GM19395 (cell line): ENCODE measurements at regions not wholly inside any gene's neighbourhood (a gene's known extent, or its start where the extent isn't known, plus 50 kb on each side); places are given as distances from the start of the nearest gene placed in this dataset.

ENCODE experiments used
- ATAC-seq: cut with Tn5 transposase; IDR thresholded peaks from one replicate; pipeline ENCODE4 v1.9.1; 2021; ENCODE audit warnings: mild to moderate bottlenecking, moderate library complexity; ENCODE audit not compliant: unreplicated experiment

DNA sequence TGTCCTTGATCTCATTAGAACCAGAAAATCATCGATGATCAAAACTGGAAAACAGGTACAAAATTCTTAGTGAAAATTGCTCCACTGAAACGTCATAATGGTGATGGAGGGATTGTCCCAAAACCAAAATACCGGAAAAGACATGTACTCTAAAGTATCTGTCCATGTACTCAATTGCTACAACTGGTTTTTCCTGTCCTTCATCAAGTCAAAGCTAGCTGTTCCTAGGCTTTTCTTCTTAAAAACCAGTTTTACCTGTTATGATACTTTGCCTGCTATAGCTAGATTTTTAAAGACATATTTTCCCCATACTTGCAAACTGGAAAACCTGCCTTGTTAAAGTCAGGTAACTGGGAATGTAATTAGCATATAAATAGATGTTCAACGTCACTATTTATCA, 50.5 kb upstream of the LRRC1 start:
- ATAC-seq, result no peak

DNA sequence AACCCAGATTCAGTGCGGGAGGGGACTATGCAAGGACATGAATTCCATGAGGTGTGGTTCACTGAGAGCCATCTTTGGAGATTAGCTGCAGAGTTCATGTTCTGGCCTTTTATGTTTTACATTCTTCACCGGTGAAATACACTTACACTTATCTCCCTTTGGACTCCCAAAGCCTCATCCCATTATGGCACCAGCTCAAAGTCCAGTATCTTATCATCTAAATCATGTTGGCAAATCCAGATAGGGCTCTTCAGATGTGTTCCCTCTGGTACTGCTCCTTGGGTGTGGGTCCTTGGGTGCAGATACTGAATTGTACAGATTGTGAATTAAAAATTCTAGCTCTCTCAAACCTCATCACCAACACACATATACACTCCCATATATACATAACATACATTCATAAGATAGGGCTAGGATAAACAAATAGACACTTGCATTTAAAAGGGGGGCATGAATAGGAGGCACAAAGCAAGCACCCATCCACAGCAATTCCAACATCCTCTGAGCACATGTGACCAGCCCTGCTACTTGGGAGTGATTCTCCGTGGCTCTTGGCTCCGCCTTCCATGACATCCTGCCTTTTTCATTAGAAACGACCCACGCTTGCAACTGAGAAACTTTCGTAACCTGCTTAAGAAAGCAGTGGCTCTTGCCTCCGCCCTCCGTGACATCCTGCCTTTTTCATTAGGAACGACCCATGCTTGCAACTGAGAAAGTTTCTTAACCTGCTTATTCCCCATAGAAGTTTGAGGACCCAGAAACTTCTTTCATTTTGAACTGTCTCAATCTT, 53.6 kb upstream of the LRRC1 start:
- ATAC-seq, result no peak

- ATAC-seq, result no peak
Observed at GRCh38 chr6:53737746-53738145, 57.1 kb upstream of the LRRC1 start.

DNA sequence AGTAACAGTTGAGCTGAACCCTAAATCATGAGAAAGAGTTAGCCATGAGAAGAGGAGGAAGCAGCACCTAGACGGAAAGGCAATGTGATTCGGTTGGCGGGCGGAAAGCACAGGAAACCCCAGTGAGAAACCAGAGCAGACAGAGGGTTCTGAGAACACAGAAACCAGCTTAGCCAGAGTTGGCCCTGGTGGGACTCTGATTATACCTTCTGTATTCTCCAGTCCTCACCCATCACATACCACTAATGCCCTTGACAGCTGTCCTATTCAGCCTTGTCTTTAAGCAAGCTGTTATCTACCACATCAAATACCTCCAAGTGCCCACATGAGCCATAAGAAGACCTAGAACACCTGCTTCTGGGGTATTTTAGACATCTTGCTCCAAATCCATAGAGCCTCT, 58.9 kb upstream of the LRRC1 start:
- ATAC-seq, result no peak

DNA sequence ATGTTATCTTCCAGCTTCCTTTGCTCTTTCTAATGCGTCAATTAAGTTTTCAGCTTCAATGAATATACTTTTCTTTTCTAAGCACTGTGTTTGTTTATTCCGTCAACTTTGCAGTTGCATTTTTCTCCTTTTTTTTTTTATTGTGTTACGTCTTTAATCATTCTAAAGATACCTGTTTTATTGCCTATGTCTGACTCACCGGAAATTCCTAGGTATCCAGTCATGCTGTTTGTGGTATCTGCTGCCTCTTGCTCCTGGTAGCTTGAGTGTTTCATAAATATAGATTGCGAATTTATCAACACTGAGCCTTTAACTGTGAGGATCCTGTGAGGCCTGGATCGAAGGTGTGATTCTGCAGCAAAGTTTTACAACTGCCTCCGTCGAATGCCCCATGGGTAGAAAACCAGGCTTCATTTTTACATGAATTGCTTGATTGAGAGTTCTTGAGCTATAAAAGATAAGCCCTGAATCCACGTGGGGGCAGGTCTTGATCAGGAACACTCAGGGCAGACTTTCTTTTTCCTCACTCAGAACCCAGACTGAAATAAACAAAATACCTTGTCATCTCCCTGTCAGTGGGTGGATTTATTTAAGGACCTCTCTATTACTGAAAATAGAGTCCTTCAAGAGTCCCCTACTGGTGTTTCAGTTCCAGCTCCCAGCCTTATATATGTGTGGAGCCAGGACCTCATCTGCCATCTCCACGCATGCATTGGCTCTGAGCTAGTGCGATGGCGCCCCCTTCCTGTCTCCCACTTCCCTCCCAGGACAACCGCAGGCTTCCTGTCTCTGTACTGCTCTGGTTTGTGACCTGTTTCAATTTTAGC, 60.1 kb upstream of the LRRC1 start:
- ATAC-seq, result no peak

GRCh38 chr6:53731866-53732636, 62.8 kb upstream of the LRRC1 start:
- no peak for ATAC-seq

GRCh38 chr6:53730767-53731166, 64.0 kb upstream of the LRRC1 start:
- no peak for ATAC-seq

DNA sequence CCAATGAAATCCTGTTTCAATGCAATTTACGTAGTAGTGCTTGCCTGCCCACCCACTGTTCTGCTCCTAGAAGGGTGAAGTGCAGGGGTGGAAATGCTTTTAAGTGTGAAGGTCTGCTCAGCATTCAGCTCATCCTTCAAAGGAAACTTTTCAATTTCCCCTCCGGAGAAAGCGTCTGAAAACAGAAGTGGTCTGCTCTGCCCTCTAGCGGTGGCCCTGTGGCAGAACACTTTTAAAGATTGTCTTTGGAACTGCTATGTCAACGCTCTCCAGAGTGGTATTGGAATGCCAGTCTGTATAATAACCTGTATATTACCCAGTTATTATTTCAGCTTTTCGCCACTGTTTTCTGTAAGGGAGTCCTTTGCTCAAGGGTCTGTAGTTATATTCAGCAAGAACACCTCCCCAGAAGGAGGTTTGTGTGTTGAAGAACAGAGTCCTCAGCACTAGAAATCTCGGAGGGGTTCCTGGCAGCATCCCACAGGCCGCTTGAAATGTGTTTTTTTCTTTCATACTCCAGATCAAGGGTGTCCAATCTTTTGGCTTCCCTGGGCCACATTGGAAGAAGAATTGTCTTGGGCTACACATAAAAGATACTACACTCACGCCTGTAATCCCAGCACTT, 63.1 kb upstream of the KLHL31 start:
- ATAC-seq, result peak; percentile 65

- no peak for ATAC-seq
Observed at GRCh38 chr6:53727748-53728147, 62.2 kb upstream of the KLHL31 start.

GRCh38 chr6:53725791-53726575, 60.4 kb upstream of the KLHL31 start:
- peak; percentile 87 for ATAC-seq

GRCh38 chr6:53724501-53724900, 58.9 kb upstream of the KLHL31 start:
- no peak for ATAC-seq

DNA sequence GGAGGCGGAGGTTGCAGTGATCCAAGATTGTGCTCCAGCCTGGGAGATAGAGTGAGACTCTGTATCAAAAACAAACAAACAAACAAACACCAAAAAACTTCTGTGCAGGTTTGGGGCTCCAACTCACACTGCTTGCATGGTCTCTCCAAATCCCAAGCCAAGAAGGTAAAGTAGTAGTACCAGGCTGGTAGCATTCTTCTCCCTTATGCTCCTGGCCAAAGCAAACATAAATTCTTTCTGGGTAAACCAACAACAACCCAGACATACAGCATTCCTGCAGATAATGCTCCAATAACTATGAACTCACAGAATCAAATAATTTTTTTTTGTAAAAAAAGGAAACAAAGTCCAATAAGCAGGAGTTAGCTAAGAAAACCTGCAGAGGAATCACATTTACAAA, 57.8 kb upstream of the KLHL31 start:
- ATAC-seq, result no peak

- ATAC-seq, result no peak
Observed at GRCh38 chr6:53721766-53722165, 56.2 kb upstream of the KLHL31 start.

- ATAC-seq, result peak; percentile 99
Observed at GRCh38 chr6:53718597-53719460, 53.3 kb upstream of the KLHL31 start.

- ATAC-seq, result no peak
Observed at GRCh38 chr6:53717566-53717965, 52.0 kb upstream of the KLHL31 start.

DNA sequence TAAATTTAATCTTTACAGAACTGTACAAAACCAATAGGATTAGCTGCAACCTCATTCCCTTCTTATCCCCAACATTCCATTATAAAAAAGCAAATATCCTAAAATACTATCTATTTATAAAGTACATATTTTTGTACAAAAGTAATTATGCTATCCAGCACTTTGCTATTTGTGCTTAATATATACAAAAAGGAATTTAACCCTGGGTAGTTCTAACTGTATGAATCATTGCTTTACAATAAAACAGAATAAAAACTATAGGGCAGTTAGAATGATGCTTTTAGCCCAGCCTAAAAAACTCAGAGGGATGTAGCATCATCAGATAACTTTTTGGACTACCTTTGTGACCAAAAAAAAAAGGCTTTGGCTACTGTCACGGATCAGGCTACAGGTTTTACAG, 49.9 kb upstream of the KLHL31 start:
- no peak for ATAC-seq
